ENCODE measurements at regions not wholly inside any gene's neighbourhood (a gene's known extent, or its start where the extent isn't known, plus 50 kb on each side); places are given as distances from the start of the nearest gene placed in this dataset.

DNA sequence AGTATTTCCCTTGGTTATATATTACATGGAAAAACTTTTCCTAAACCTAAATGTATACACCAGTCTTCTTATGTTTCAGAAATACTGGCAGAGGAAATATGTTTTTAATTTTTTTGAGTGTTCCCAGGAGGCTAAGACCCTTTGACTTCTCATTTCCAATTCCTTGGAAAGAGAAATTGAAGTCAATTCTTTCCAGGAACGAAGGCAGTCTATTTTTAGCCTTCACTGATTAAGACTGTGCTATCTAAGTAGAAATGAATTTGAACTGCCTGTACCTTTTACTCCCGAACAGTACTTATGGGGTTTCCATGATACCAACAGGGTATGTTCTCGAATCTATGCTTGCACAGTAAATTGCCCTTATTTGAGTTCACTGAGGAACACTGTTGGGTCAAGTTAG lies 340.3 kb upstream of the CD180 start:
- Mint-ChIP-seq H3K9me3 (no peaks in the 10 kb centered on the region), H3K27me3 (ENCODE audit: low read depth) (no peaks in the 10 kb centered on the region), H3K4me1 (no peaks in the 10 kb centered on the region), H3K27ac (no peak overlapping the region), H3K4me3 (no peak overlapping the region), H3K36me3 (no peaks in the 10 kb centered on the region)
- POLR2A ChIA-PET: no interaction called here
- DNase-seq (ENCODE audit: low spot score): no peak
- CTCF ChIA-PET: no interaction called here
- no peak for ATAC-seq
- TF ChIP-seq ZNF317 (CRISPR knock-in tag; IDR thresholded peaks at IDR 0.05; ENCODE audit: borderline replicate concordance, low read depth) (no peak), AR (CRISPR knock-in tag; IDR thresholded peaks at IDR 0.05) (no peak)

DNA sequence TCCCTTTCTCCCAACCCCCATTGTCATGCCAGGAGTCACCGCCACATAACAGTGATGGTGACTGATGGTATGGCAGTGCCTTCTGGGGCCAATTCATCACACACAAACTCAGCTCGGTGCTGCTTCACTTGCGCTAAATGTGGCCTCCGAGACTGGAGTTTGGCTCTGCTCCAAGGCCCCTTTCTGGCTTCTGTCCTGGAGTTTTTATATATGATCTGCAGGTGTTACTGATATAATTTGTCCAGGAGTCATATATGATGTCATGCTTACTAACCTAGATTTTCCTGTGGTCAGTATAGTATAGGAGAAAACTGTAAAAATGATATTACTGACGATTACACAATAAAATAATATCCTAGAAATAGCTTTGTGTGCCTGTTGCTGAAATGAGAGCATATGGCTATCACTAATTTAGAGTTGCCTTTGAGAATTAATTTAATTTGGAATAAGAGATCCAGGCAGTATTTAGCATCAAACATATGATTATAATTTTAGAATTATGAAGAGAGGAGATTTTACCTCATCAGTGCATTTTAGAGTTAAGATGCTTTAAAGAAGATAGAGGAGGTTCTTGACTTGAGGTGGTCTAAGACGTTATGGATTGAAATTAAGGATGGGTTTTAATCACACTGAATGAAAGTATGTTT lies 334.1 kb upstream of the CD180 start:
- ChIA-PET CTCF (no interaction called here), POLR2A (no interaction called here)
- TF ChIP-seq RORB (CRISPR knock-in tag; IDR thresholded peaks at IDR 0.05): no peak
- no peak for TF ChIP-seq ZNF425 (CRISPR knock-in tag; conservative IDR thresholded peaks at IDR 0.05)
- no peak for TF ChIP-seq ZNF671 (CRISPR knock-in tag; IDR thresholded peaks at IDR 0.05)
- no peak for TF ChIP-seq KAT7 (CRISPR knock-in tag; IDR thresholded peaks at IDR 0.05; ENCODE audit: borderline replicate concordance)
- TF ChIP-seq PREB (CRISPR knock-in tag; IDR thresholded peaks at IDR 0.05; ENCODE audit: borderline replicate concordance): no peak
- no peak for TF ChIP-seq CREB1 (CRISPR knock-in tag; IDR thresholded peaks at IDR 0.05)
- TF ChIP-seq, protein P1, sequence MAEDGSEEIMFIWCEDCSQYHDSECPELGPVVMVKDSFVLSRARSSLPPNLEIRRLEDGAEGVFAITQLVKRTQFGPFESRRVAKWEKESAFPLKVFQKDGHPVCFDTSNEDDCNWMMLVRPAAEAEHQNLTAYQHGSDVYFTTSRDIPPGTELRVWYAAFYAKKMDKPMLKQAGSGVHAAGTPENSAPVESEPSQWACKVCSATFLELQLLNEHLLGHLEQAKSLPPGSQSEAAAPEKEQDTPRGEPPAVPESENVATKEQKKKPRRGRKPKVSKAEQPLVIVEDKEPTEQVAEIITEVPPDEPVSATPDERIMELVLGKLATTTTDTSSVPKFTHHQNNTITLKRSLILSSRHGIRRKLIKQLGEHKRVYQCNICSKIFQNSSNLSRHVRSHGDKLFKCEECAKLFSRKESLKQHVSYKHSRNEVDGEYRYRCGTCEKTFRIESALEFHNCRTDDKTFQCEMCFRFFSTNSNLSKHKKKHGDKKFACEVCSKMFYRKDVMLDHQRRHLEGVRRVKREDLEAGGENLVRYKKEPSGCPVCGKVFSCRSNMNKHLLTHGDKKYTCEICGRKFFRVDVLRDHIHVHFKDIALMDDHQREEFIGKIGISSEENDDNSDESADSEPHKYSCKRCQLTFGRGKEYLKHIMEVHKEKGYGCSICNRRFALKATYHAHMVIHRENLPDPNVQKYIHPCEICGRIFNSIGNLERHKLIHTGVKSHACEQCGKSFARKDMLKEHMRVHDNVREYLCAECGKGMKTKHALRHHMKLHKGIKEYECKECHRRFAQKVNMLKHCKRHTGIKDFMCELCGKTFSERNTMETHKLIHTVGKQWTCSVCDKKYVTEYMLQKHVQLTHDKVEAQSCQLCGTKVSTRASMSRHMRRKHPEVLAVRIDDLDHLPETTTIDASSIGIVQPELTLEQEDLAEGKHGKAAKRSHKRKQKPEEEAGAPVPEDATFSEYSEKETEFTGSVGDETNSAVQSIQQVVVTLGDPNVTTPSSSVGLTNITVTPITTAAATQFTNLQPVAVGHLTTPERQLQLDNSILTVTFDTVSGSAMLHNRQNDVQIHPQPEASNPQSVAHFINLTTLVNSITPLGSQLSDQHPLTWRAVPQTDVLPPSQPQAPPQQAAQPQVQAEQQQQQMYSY (CRISPR knock-in tag; IDR thresholded peaks at IDR 0.05): no peak
- TF ChIP-seq MYBL2 (CRISPR knock-in tag; IDR thresholded peaks at IDR 0.05): no peak
- no peak for TF ChIP-seq ERG (CRISPR knock-in tag; IDR thresholded peaks at IDR 0.05)
- TF ChIP-seq HMGA2 (CRISPR knock-in tag; IDR thresholded peaks at IDR 0.05): no peak
- TF ChIP-seq MXD4 (CRISPR knock-in tag; IDR thresholded peaks at IDR 0.05; ENCODE audit: borderline replicate concordance): no peak
- no peak for TF ChIP-seq NFATC4 (CRISPR knock-in tag; IDR thresholded peaks at IDR 0.05)
- TF ChIP-seq IRF2 (CRISPR knock-in tag; IDR thresholded peaks at IDR 0.05; ENCODE audit: borderline replicate concordance, low read depth): no peak
- TF ChIP-seq, protein P2, sequence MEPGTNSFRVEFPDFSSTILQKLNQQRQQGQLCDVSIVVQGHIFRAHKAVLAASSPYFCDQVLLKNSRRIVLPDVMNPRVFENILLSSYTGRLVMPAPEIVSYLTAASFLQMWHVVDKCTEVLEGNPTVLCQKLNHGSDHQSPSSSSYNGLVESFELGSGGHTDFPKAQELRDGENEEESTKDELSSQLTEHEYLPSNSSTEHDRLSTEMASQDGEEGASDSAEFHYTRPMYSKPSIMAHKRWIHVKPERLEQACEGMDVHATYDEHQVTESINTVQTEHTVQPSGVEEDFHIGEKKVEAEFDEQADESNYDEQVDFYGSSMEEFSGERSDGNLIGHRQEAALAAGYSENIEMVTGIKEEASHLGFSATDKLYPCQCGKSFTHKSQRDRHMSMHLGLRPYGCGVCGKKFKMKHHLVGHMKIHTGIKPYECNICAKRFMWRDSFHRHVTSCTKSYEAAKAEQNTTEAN (CRISPR knock-in tag; IDR thresholded peaks at IDR 0.05): no peak
- no peak for TF ChIP-seq ZBTB21 (CRISPR knock-in tag; IDR thresholded peaks at IDR 0.05; ENCODE audit: borderline replicate concordance)
- TF ChIP-seq ZNF219 (CRISPR knock-in tag; IDR thresholded peaks at IDR 0.05; ENCODE audit: borderline replicate concordance): no peak
- no peak for TF ChIP-seq CREM (CRISPR knock-in tag; IDR thresholded peaks at IDR 0.05)
- Mint-ChIP-seq H3K4me3 (no peak overlapping the region), H3K36me3 (peaks cover 12% of the 10 kb centered on the region), H3K27me3 (ENCODE audit: low read depth) (no peaks in the 10 kb centered on the region), H3K9me3 (peaks cover 23% of the 10 kb centered on the region), H3K27ac (no peak overlapping the region), H3K4me1 (no peaks in the 10 kb centered on the region)
- no peak for DNase-seq (ENCODE audit: low spot score)
- no peak for ATAC-seq

All from WTC11 (cell line).